BJ (cell line): ENCODE measurements at regions not wholly inside any gene's neighbourhood (a gene's known extent, or its start where the extent isn't known, plus 50 kb on each side); places are given as distances from the start of the nearest gene placed in this dataset.

Experiments used
- CTCF ChIA-PET: fragments of 350-600 bp; formaldehyde crosslinking; extraction: SDS; loops from one replicate; lab custom pipeline; 2021; ENCODE audit warnings: antibody characterized with exemption, inconsistent platforms; lab: Yijun Ruan, JAX
- POLR2A ChIA-PET: fragments of 300-600 bp; sonication (Branson Sonifier 250); formaldehyde crosslinking; extraction: SDS; loops from one replicate; lab custom pipeline; 2021; ENCODE audit warnings: antibody characterized with exemption; lab: Charles Lee
- DNase-seq: peaks from one replicate; pipeline ENCODE4 v3.0.0-alpha.2; 2011; ENCODE audit warnings: low read depth
- H3K27me3 ChIP-seq: 2 replicates; pipeline ENCODE4 v1.6.0; 2011; ENCODE audit warnings: low read length; ENCODE audit not compliant: control insufficient read depth, insufficient read depth
- H3K36me3 ChIP-seq: 2 replicates; pipeline ENCODE4 v1.5.1; 2011; ENCODE audit warnings: low read length; ENCODE audit not compliant: control insufficient read depth, insufficient read depth
- H3K4me3 ChIP-seq: 2 replicates; pipeline ENCODE4 v1.5.1; 2011; ENCODE audit warnings: low read depth, mild to moderate bottlenecking, control low read depth, low read length
- TF ChIP-seq, protein P1 (sequence below): IDR thresholded peaks from 2 replicates; pipeline ENCODE4 v1.5.1; 2011; ENCODE audit warnings: low read depth, mild to moderate bottlenecking, control low read depth, inconsistent platforms, low read length, moderate library complexity; ENCODE audit not compliant: insufficient read depth

DNA sequence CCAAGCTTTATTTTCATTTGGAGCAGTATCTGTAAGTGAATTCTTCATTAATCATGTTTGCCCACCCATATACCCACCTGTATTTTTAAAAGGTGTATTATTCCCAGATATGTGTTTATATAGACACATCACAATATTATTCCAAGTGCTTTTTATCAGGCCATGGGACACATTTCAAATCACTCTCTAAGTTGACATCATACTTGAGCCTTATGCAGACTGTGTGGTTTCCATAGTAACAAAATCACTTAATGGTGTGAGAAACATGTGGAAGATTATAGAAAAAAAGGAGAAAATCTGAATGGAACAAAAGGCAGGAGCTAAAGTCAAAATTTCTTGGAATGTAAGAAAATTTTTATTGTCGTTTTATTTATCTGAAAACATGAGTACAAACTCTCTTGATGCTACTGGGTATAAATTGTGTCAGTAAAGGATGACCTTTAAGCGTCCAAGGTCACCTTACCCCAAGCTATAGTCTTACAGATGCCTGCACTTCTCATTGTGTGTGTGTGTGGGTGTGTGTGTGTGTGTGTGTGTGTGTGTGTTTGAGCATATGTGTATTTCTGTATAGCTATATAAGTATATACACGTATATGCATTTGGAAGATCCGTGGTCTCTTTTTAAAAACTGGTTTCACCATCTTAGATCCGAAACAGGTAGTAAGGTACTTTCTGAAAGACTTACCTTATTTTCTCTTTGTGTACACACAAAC is 79.8 kb upstream of the CCN6 start:
- CTCF ChIA-PET = interaction anchor here (0.8 to 1.7 kb wide), 9 partner anchors 11 to 264 kb away, joined by 3 to 5 read pairs (median 4); no protein-coding TSS in a partner anchor
- POLR2A ChIA-PET = interaction anchor here (0.6 to 0.8 kb wide), 2 partner anchors 252 to 1613 kb away, joined by 3 read pairs; no protein-coding TSS in a partner anchor
- H3K4me3 ChIP-seq = no peak overlapping the region

DNA sequence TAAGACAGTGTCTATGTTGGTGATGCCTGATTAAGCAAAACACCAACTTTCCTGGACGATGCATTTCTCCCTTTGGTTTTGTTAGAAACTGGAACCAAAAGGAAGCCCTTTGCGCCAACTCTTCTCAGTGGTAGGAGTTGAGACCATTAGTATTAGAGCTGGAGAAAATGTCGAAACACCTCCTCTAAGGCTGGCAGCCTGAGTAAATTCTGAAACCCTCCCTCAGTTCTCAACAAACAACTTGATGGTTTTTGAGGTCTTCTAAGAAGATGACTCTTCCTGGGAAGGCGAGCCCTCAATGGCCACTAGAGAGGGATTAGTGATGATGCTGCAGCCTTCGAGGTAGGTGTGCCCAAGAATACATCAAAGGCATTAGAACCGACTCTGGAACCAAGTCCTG is 78.4 kb upstream of the CCN6 start:
- ChIA-PET CTCF (interaction anchor here (1.4 to 1.5 kb wide), 2 partner anchors 10 to 54 kb away, joined by 3 to 4 read pairs; no protein-coding TSS in a partner anchor), POLR2A (no interaction called here)
- Histone ChIP-seq H3K27me3 (no peaks in the 10 kb centered on the region), H3K36me3 (no peaks in the 10 kb centered on the region), H3K4me3 (no peak overlapping the region)
- TF ChIP-seq, protein P1, sequence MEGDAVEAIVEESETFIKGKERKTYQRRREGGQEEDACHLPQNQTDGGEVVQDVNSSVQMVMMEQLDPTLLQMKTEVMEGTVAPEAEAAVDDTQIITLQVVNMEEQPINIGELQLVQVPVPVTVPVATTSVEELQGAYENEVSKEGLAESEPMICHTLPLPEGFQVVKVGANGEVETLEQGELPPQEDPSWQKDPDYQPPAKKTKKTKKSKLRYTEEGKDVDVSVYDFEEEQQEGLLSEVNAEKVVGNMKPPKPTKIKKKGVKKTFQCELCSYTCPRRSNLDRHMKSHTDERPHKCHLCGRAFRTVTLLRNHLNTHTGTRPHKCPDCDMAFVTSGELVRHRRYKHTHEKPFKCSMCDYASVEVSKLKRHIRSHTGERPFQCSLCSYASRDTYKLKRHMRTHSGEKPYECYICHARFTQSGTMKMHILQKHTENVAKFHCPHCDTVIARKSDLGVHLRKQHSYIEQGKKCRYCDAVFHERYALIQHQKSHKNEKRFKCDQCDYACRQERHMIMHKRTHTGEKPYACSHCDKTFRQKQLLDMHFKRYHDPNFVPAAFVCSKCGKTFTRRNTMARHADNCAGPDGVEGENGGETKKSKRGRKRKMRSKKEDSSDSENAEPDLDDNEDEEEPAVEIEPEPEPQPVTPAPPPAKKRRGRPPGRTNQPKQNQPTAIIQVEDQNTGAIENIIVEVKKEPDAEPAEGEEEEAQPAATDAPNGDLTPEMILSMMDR = no peak
- DNase-seq = no peak

More for the DNA sequence above, 79.8 kb upstream of the CCN6 start:
- no peak for DNase-seq
- Histone ChIP-seq H3K36me3 (no peaks in the 10 kb centered on the region), H3K27me3 (no peaks in the 10 kb centered on the region)
- TF ChIP-seq, protein P1 = no peak

DNA sequence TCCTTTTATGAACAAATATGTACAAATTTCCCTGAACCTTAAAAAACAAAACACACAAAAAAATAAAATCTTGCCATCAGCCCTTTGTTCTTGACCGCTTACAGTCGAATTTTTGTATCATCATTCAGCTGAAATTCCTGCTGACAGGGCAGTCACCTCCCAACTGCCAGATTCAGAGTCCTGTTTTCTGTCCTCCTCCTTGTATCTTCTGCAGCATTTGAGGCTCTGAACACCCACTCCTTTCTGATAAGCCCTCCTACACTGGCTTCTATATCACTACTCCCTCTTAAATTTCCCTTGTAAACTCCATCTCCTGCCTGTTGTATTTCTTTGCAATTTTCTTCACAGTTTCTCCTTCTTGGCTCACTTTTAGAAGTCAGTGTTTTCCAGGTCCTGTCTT is 77.8 kb upstream of the CCN6 start:
- CTCF ChIA-PET = no interaction called here
- Histone ChIP-seq H3K27me3 (no peaks in the 10 kb centered on the region), H3K36me3 (no peaks in the 10 kb centered on the region), H3K4me3 (no peak overlapping the region)
- POLR2A ChIA-PET = no interaction called here
- DNase-seq = no peak
- TF ChIP-seq, protein P1 = no peak

DNA sequence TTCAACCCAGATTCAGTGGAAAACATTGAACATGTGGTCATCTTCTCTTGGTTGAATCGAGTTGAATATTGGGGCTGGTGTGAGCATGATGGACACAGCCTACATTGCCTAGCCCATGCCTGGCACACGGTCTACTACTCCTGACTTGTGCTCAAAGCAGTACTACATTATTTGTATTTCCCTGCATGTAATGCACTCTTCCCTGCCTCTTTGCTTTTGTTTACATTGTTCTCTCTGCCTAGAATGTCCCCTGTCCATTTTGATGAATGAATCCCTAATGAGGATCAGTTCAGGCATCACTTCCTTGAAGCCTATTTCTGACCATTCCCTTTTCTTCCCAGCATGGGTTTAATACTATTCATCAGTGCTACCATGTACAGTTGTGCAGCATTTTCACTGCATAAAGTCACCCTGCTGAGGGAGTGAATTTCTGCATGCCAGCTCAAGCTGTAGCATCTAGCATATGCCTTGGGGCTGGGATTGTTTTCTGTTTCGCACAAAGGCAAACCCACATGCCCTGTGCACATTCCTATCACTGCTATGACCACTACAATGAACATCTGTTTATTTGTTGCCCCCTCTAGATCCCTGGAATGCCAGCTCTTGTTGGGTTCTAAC is 75.3 kb upstream of the CCN6 start:
- CTCF ChIA-PET = no interaction called here
- TF ChIP-seq, protein P1 = no peak
- POLR2A ChIA-PET = no interaction called here
- Histone ChIP-seq H3K27me3 (no peaks in the 10 kb centered on the region), H3K4me3 (no peak overlapping the region), H3K36me3 (no peaks in the 10 kb centered on the region)
- no peak for DNase-seq

DNA sequence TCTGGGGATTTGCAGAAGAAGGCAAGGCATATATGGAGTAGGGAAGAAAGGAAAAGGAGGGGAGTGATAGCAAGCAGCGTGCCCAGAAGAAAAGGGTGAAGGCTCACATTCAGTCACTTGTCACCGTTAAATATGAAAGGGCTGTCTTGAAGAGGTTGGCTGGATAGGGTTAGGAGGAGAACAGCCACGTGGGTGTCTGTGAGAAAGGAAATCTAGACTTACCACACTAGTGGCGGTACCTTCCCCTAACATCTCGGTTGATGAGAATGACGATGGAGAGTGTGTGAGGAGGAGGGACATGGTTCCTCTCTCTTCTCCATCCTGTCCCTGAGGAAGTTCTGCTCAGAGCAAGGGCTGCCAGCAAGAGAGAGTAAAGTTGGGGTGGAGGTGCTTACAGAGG is 74.3 kb upstream of the CCN6 start:
- POLR2A ChIA-PET = no interaction called here
- no peak for DNase-seq
- Histone ChIP-seq H3K27me3 (no peaks in the 10 kb centered on the region), H3K36me3 (no peaks in the 10 kb centered on the region), H3K4me3 (no peak overlapping the region)
- TF ChIP-seq, protein P1 = no peak
- CTCF ChIA-PET = interaction anchor here (0.5 kb wide), 1 partner anchor 132 kb away, joined by 3 read pairs; no protein-coding TSS in a partner anchor
